Fibroblast of pulmonary artery (primary cell): ENCODE measurements at regions not wholly inside any gene's neighbourhood (a gene's known extent, or its start where the extent isn't known, plus 50 kb on each side); places are given as distances from the start of the nearest gene placed in this dataset.

Experiments used
- DNase-seq: peaks from one replicate; pipeline ENCODE4 v3.0.0-alpha.2; 2010; ENCODE audit warnings: low read depth
- H3K4me3 ChIP-seq: replicated peaks from 2 replicates; pipeline ENCODE4 v1.5.1; 2011; ENCODE audit warnings: low read depth, mild to moderate bottlenecking, control low read depth, low read length, moderate library complexity
- CTCF ChIP-seq: IDR thresholded peaks from 2 replicates; pipeline ENCODE4 v1.5.1; 2011; ENCODE audit warnings: mild to moderate bottlenecking, control low read depth, low read length, inconsistent platforms; ENCODE audit errors: missing control alignments

GRCh38 chr5:88660947-88661805 is 221.8 kb downstream of the MEF2C start:
- no peak for TF ChIP-seq CTCF
- DNase-seq, result peak; percentile 59

GRCh38 chr5:88660264-88660946 is 222.6 kb downstream of the MEF2C start:
- no peak for TF ChIP-seq CTCF
- no peak for DNase-seq
- H3K4me3 ChIP-seq, result peak overlapping the region; percentile 36

More at GRCh38 chr5:88660947-88661805, 221.8 kb downstream of the MEF2C start:
- peak overlapping the region; percentile 36 for H3K4me3 ChIP-seq

- no peak overlapping the region for H3K4me3 ChIP-seq
- DNase-seq, result no peak
- no peak for TF ChIP-seq CTCF
These were observed 223.3 kb downstream of the MEF2C start for GRCh38 chr5:88659529-88660263.

GRCh38 chr5:88658886-88659285 is 224.1 kb downstream of the MEF2C start:
- H3K4me3 ChIP-seq, result no peak overlapping the region
- DNase-seq, result no peak
- no peak for TF ChIP-seq CTCF

GRCh38 chr5:88657906-88658775 is 224.8 kb downstream of the MEF2C start:
- no peak for DNase-seq
- no peak for TF ChIP-seq CTCF
- H3K4me3 ChIP-seq, result no peak overlapping the region

GRCh38 chr5:88657136-88657535 is 225.8 kb downstream of the MEF2C start:
- no peak for DNase-seq
- H3K4me3 ChIP-seq, result no peak overlapping the region
- no peak for TF ChIP-seq CTCF
